NB4 (cell line): ENCODE measurements at regions not wholly inside any gene's neighbourhood (a gene's known extent, or its start where the extent isn't known, plus 50 kb on each side); places are given as distances from the start of the nearest gene placed in this dataset.
"Not testable (repeated sequence)": the region's sequence is repeated elsewhere in the genome, so short reads cannot be mapped to it uniquely, and the experiment has no call there.

ENCODE experiments used
- DNase-seq: peaks from one replicate; pipeline ENCODE4 v3.0.0; 2010; ENCODE audit warnings: low read depth
- H3K4me3 ChIP-seq: one replicate; pipeline ENCODE4 v1.5.1; 2011; ENCODE audit warnings: mild to moderate bottlenecking, low read depth, low read length, moderate library complexity
- CTCF ChIP-seq: IDR thresholded peaks from one replicate; pipeline ENCODE4 v1.5.1; 2012; ENCODE audit warnings: low read depth, low read length
- MAX ChIP-seq: IDR thresholded peaks from 2 replicates; pipeline ENCODE4 v1.6.1; 2011; ENCODE audit warnings: low read depth, low read length
- MYC ChIP-seq: IDR thresholded peaks from 2 replicates; pipeline ENCODE4 v1.6.1; 2011; ENCODE audit warnings: low read depth, low read length
- POLR2A ChIP-seq: IDR thresholded peaks from 2 replicates; pipeline ENCODE4 v1.6.1; 2011; ENCODE audit warnings: mild to moderate bottlenecking; ENCODE audit not compliant: insufficient read length; ENCODE audit errors: extremely low read depth

DNA sequence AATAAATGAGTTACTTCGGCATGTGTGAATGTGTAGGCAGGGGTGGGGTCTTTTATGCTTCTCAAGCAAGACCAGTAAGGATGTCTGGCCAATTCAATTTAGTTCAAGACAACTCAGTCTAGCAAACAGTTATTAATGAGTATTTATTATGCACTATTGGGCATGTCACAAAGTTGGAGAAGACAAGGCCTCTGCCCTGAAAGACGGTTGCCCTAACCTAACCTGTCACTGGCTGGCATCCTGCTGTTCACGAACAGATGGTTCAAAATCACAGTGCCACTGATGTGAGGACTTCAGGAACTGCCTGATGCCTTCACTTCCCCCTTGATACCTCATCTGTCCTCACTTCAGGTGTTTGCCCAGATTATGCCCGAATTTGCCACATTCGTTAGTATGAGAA is 217.8 kb downstream of the SOX2 start:
- no peak overlapping the region for H3K4me3 ChIP-seq
- no peak for DNase-seq
- TF ChIP-seq MYC (no peak), CTCF (no peak), POLR2A (no peak), MAX (no peak)

GRCh38 chr3:181930105-181930504 is 218.4 kb downstream of the SOX2 start:
- no peak for DNase-seq
- H3K4me3 ChIP-seq: no peak overlapping the region
- TF ChIP-seq POLR2A (no peak), MYC (no peak), CTCF (no peak), MAX (no peak)

DNA sequence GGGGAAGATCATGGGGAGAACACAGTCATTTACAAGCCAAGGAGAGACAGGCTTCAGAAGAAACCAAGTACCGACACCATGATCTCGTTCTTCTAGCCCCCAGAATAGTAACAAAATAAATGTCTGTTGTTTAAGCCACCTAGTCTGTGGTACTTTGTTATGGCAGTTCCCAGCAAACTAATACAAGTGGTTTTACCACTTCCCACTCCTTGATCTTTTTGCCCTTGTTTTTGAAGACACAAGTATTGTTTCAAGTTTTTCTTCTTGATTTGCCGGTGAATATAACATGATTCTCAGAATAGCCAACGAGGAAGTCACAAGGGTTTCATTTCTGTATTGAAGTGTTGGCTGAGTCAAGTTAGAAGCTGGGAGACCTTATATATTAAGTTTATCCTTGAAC is 220.3 kb downstream of the SOX2 start:
- no peak for DNase-seq
- no peak overlapping the region for H3K4me3 ChIP-seq
- TF ChIP-seq POLR2A (no peak), MAX (no peak), MYC (no peak), CTCF (no peak)

GRCh38 chr3:181933052-181933618 is 221.4 kb downstream of the SOX2 start:
- H3K4me3 ChIP-seq: no peak overlapping the region
- DNase-seq: no peak
- TF ChIP-seq MYC: no peak
- TF ChIP-seq CTCF: no peak
- no peak for TF ChIP-seq POLR2A

- no peak for TF ChIP-seq MYC
- no peak for TF ChIP-seq CTCF
- no peak for TF ChIP-seq POLR2A
- no peak for TF ChIP-seq MAX
- no peak for DNase-seq
- H3K4me3 ChIP-seq: no peak overlapping the region
Measured at GRCh38 chr3:181935915-181936314, 224.2 kb downstream of the SOX2 start.

DNA sequence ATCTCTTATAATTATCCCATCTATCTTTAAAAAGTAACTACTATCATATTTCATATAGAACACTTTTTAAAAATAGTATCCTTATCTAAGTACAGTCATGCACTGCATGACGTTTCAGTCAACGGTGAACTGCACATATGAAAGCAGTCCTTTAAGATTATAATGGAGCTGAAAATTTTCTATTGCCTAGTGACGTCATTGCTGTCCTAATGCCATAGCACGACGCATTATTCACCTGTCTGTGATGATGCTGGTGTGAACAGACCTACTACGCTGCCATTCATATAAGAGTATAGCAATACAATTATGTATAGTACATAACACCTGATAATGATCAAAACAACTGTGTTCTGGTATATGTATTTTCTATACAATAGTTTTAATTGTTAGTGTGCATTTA is 225.0 kb downstream of the SOX2 start:
- no peak overlapping the region for H3K4me3 ChIP-seq
- TF ChIP-seq MAX: no peak
- TF ChIP-seq MYC: no peak
- TF ChIP-seq POLR2A: no peak
- TF ChIP-seq CTCF: no peak
- no peak for DNase-seq

DNA sequence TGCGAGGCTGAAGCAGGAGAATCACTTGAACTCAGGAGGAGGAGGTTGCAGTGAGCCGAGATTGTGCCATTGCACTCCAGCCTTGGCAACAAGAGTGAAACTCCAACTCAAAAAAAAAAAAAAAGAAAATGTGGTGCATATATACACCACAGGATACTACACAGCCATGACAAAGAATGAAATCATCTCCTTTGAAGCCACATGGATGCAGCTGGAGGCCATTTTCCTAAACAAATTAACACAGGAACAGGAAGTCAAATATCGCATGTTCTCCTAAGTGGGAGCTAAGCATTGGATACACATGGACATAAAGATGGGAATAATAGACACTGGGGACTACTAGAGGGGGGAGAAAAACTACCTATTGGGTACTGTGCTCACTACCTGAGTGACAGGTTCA is 226.9 kb downstream of the SOX2 start:
- DNase-seq, H3K4me3 ChIP-seq: not testable (repeated sequence)
